ENCODE measurements at regions not wholly inside any gene's neighbourhood (a gene's known extent, or its start where the extent isn't known, plus 50 kb on each side); places are given as distances from the start of the nearest gene placed in this dataset.

DNA sequence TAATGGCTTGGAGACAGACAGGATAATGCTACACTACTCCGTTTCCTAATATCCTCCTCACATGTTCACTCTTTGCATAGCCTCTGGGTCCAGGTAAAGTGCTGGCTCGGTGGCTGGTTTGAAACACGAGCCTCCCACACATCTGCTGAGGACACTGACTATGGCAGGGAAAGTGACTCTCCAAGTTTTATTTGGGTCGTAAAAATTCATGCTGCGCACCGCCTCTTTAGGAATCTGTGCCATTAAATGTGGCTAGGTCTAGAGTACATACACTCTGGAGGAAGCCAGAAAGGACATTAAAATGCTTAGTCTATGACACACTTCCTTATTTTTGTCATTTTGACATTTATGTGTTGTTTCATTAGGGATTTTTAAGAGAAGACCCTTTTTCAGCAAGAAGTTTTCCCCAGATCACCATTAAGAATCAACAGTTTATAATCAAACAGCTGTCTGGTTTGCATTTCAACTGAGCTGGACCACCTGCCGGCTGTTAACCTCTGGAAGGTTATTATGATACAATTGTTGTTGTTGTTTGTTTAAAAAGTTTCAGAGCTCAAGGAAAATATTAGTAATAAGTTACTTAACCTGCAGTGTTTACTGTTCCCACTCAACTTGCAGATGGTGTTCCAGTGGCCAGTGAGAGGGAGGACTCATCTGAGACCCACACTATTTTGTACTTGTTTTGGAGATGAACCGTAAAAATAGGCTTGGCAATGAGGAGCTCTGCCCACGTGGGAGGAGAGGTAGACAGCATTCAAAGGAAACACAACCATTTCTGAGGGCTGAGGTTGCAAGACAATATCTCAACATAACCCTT is 443.3 kb upstream of the MEIS1 start:
- TF ChIP-seq, protein P1, sequence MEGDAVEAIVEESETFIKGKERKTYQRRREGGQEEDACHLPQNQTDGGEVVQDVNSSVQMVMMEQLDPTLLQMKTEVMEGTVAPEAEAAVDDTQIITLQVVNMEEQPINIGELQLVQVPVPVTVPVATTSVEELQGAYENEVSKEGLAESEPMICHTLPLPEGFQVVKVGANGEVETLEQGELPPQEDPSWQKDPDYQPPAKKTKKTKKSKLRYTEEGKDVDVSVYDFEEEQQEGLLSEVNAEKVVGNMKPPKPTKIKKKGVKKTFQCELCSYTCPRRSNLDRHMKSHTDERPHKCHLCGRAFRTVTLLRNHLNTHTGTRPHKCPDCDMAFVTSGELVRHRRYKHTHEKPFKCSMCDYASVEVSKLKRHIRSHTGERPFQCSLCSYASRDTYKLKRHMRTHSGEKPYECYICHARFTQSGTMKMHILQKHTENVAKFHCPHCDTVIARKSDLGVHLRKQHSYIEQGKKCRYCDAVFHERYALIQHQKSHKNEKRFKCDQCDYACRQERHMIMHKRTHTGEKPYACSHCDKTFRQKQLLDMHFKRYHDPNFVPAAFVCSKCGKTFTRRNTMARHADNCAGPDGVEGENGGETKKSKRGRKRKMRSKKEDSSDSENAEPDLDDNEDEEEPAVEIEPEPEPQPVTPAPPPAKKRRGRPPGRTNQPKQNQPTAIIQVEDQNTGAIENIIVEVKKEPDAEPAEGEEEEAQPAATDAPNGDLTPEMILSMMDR (conservative IDR thresholded peaks at IDR 0.05; ENCODE audit: low read length) = no peak
- TF ChIP-seq EZH2phosphoT487 (IDR thresholded peaks at IDR 0.05; ENCODE audit: borderline replicate concordance) = no peak

All from Loucy (cell line).